ENCODE measurements at regions not wholly inside any gene's neighbourhood (a gene's known extent, or its start where the extent isn't known, plus 50 kb on each side); places are given as distances from the start of the nearest gene placed in this dataset.

DNA sequence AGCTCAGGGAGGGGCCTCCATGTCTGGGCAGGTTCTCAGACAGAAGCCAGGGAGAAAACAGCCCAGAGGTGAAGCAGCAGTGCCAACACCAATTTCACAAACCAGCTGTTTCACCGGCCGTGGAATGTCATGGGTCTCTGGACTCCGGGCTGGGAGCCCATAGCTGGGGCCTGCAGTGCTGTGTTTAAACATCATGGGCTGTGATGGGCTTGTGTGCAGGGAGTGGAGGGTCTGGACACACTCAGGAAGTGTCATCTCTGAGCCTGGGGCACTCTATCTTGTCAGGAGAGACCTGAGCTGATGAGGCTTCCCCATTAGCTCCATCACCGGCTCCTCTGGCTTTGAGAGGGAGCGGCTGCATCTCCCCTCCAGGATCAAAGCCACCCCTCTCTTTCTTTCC lies 173.6 kb upstream of the IGSF21 start:
- DNase-seq = no peak

DNA sequence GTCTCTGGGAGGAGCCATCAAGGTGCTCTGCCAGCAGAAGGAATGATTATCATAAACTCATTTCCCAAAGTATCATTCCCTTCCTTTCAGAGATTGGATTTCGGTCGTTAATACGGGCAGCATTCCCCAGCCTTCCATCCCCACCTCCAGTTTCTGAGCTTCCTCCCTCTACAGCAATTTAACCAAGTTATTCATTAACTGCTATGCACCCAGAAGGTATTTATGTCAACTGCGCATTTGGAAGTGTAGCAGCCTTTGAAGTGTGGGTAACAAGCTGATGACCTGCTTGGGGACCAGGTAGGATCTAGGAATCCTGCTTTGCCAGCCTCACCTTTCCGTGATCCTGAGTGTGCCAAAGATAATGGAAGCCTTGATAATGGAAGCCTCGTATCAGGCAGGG lies 172.4 kb upstream of the IGSF21 start:
- DNase-seq = no peak

DNA sequence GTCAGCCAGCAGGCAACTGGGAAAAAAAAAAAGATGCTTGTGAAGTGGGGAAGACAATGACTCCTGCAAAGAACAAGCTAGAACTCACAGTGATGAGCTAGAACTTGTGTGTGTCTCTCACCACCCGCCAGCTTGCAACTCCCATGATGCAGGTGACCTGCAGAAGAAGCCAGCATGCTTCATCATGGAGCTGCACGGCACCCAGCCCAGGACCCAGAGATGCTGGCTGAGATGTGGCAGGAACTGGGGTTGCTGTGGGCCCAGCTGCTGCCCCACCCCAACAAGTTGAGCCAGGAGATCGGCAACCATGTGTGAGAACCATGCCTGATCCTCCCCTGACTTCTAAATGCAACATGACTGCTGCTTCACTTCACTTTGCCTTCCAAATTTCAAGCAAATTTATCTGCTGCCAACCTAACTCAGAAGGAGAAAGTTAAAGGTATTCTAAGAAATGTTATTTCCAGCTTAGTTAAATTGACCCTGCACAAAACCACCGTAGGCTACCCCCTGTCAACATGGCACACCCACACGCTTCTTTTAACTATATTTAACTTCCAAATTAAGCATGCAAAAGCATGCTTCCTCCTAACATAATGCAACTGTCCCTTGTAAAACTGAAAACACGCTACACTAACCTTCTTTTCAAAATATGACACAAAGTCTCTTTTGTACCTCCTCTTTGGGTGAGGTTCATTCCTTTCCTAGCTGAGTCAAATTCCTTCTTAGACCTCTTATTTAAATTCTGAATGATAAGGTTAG lies 166.0 kb upstream of the IGSF21 start:
- DNase-seq = no peak

GRCh38 chr1:17943506-17943905 lies 164.1 kb upstream of the IGSF21 start:
- DNase-seq = no peak

DNA sequence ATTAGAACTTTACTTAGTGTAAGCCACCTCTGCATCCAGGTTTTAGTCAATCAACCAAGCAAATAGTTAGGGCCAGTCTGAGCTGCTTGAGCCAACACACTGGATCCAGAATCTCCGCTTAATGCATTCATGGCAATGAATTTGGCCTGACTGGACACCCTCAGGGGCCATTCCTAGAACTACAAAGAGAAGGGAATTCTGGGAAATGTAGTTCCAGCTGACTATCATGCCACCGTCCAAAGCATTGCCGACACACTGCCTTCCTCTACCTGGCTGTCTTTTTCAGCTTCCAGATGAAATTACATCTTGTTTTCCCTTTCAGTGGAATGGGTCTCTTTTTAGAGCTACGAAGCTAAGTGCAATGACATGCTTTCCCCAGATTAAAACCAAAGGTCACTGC lies 163.0 kb upstream of the IGSF21 start:
- no peak for DNase-seq

- no peak for DNase-seq
Observed at GRCh38 chr1:17946434-17946833, 161.2 kb upstream of the IGSF21 start.

DNA sequence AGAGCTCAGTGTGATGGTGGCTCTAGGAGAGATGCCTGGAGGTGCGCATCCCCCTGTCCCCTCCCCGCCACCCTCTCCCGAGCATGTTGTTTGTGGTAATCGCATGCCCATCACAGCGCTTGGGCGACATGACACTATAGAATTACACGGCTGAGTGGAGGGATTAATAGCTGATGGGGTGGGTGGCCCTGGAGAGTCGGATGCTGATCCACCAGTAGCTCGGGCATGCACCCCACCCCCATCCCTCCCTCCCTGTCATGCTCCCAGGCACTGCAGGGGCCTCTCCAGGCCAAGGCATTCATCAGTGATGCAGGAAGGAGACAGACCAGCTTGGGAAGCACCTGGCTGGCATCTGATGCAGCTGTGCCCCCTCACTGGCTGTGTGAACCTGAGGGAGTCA lies 159.0 kb upstream of the IGSF21 start:
- DNase-seq = no peak

DNA sequence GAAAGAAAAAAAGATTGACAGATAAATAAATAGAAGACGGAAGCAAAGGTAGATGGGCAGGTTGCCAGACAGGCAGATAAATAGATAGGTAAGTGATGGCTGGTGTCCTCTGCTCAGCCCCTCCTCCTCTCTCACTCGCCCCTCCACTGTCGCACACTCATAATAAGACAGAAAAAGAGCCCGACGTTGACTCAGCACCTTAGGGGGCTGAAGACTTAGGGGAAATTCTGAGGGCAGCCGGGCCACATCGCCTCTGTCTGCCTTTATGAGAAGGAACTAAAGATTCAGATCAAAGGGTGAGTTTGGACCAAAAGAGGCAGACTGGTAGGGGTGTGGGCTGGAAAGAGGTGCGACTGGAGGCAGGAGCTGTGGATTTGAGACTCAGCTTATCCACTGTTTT lies 158.1 kb upstream of the IGSF21 start:
- no peak for DNase-seq

- no peak for DNase-seq
Observed at GRCh38 chr1:17950728-17951127, 156.9 kb upstream of the IGSF21 start.

DNA sequence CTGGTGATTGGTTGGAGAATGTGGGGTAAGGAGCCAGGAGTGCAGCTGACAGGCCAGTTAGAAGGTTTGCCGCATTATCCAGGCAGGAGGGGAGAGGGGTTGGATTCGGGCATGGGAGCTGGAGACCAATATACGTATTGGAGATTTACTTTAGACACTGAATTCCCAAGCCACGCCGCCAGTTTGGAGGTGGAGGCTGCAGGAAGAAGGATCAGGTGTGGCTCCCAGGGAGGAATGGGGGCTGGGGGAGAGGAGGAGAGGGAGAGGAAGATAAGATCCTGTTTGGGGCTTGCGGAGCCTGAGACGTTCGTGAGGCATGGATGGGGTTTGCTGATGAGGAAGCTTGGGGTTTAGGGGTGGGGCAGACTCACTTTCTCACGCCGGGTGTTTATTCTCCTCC lies 155.1 kb upstream of the IGSF21 start:
- no peak for DNase-seq

DNA sequence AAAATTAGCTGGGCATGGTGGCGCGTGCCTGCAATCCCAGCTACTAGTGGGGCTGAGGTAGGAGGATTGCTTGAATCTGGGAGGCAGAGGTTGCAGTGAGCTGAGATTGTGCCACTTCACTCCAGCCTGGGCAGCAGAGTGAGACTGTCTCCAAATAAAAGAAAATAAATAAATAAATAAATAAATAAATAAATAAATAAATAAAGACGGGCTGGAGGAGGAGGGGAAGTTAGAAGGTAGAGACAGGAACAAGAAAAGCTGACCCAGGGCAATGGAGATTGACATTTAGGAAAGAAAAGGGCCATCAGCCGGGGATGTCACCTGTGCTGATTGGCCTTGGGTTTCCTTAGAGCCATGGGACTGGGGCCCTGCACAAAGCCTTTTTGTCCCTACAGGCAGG lies 153.7 kb upstream of the IGSF21 start:
- DNase-seq = no peak

- no peak for DNase-seq
Observed at GRCh38 chr1:17955302-17956285, 152.0 kb upstream of the IGSF21 start.

- DNase-seq = no peak
Observed at GRCh38 chr1:17957588-17958267, 149.9 kb upstream of the IGSF21 start.

DNA sequence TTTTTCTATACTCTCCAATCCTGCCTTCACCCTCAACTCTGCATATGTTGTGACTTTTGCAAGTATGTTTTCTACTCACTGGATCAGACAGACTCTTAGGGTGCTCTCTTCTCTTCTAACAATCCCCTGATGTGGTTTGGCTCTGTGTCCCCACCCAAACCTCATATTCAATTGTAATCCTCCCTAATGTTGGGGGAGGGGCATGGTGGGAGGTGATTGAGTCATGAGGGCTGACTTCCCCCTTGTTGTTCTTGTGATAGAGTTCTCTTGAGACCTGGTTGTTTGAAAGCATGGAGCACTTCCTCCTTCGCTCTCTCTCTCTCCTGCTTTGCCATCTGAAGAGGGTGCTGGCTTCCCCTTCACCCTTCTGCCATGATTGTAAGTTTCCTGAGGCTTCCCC lies 148.9 kb upstream of the IGSF21 start:
- no peak for DNase-seq

DNA sequence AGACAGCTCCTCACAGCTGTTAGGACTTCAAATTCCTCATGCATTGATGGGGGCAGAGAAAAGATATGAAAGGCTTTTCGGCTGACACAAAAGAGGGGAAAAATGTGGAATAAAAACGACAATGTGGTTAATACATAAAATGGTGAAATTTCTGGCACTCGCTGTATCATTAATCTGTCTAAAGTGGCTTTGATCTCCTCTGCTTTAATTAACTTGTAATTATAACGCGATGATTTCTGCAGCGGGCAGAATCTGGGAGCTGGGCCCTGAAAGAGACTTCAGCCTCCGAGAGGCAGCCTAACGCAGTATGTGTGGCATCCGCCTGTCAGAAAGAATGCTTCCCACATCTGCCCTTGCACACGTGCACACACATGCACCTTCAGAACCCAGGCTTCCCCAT lies 144.1 kb upstream of the IGSF21 start:
- no peak for DNase-seq

- DNase-seq = no peak
Observed at GRCh38 chr1:17965515-17966100, 142.0 kb upstream of the IGSF21 start.

GRCh38 chr1:17966341-17966740 lies 141.3 kb upstream of the IGSF21 start:
- no peak for DNase-seq

- no peak for DNase-seq
Observed at GRCh38 chr1:17967623-17968255, 139.9 kb upstream of the IGSF21 start.

GRCh38 chr1:17970757-17971156 lies 136.8 kb upstream of the IGSF21 start:
- DNase-seq = no peak

DNA sequence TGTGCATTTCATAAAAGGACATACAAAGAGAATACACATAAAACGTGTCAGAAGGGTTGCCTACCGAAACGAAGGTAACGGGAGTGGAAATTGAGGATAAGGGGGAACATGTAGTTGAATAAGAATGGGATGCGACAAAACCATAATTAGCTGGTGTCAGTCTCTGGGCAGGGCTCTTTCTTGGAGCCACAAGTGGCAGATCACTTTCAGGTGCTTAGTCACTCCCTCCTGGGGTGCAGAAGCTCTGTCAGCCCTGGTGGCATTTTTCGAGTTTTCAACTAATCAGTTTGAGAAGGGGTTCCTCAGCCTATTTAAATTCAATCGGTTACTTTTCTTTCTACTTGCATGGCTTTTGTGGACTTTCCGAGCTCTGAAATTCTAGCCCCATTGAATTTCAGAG lies 133.9 kb upstream of the IGSF21 start:
- no peak for DNase-seq

DNA sequence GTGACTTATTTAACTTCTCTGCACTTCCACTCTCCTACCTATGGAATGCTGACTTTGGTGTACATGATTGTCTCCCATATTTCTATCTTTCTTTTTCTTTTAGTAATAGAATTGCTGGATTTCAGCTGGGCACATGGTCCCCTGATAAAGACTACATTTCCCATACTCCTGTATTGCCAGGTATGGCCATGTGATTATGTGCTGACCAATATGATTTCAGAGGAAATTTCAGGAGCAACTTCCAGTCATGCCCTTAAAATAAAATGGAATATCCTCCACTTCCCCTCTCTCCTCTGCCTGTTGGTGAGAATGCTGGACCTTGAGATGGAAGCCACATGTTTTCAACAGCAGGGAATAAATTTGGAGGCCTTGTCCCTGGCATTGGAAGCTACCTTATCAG lies 130.7 kb upstream of the IGSF21 start:
- no peak for DNase-seq

DNA sequence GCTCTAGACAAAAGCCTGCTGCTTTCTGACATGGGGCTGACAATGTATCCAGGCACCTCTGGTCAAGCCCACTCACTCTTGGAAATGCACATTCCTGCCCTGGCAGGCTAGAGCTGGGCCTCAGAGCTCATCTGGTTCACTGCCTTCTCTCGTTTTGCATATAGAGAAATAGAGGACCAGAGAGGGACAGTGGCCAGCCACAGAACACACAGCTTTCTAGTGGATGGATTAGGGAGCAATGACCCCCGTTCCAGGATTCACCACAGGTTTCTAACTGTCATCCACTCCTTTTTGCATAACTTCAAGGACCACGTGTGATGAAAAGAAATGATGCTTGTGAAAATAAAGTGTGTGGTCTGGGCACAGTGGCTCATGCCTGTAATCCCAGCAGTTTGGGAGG lies 129.6 kb upstream of the IGSF21 start:
- DNase-seq = no peak

- DNase-seq = no peak
Observed at GRCh38 chr1:17979815-17980214, 127.8 kb upstream of the IGSF21 start.

Data from NCI-H1930 (cell line).